ENCODE measurements at regions not wholly inside any gene's neighbourhood (a gene's known extent, or its start where the extent isn't known, plus 50 kb on each side); places are given as distances from the start of the nearest gene placed in this dataset.

GRCh38 chr10:128471151-128471550, 344.9 kb upstream of the MKI67 start:
- H3K36me3 ChIP-seq (ENCODE audit: insufficient read depth in 1 of 2, low read depth in 1 of 2), result no peaks in the 10 kb centered on the region
- DNase-seq (no peak), ATAC-seq (no peak)
- TF ChIP-seq CTCF (IDR thresholded peaks at IDR 0.05), result no peak
- WGBS, 3 donors, result 52 to 71% (median 58%) methylated on average over 12 of the region's 12 CpGs
- H3K9me3 ChIP-seq, result no peaks in the 10 kb centered on the region
- H3K4me1 ChIP-seq, result no peaks in the 10 kb centered on the region
- H3K4me3 ChIP-seq, result no peak overlapping the region
- peaks cover 0 to 20% (median 9%) of the 10 kb centered on the region in 3 donors for H3K27me3 ChIP-seq (ENCODE audit: insufficient read depth in 3 of 3, low read length in 2 of 3)
- intact Hi-C loops (cut with DNase I), result no loop called here
- no peak overlapping the region for H3K27ac ChIP-seq

GRCh38 chr10:128472196-128472595, 346.0 kb upstream of the MKI67 start:
- ATAC-seq, result no peak
- H3K4me3 ChIP-seq, result no peak overlapping the region
- H3K27me3 ChIP-seq (ENCODE audit: insufficient read depth in 3 of 3, low read length in 2 of 3), result peaks cover 0 to 20% (median 9%) of the 10 kb centered on the region in 3 donors
- no peaks in the 10 kb centered on the region for H3K36me3 ChIP-seq (ENCODE audit: insufficient read depth in 1 of 2, low read depth in 1 of 2)
- no peak for TF ChIP-seq CTCF (IDR thresholded peaks at IDR 0.05)
- intact Hi-C loops (cut with DNase I), result no loop called here
- 85 to 89% (median 85%) methylated on average over 11 of the region's 11 CpGs for WGBS, 3 donors
- no peaks in the 10 kb centered on the region for H3K9me3 ChIP-seq
- H3K4me1 ChIP-seq, result no peaks in the 10 kb centered on the region
- DNase-seq, result no peak
- H3K27ac ChIP-seq, result no peak overlapping the region

GRCh38 chr10:128473396-128473795, 347.2 kb upstream of the MKI67 start:
- DNase-seq, result no peak
- 84 to 93% (median 89%) methylated on average over 11 of the region's 11 CpGs for WGBS, 3 donors
- no peak for ATAC-seq
- H3K36me3 ChIP-seq (ENCODE audit: insufficient read depth in 1 of 2, low read depth in 1 of 2), result no peaks in the 10 kb centered on the region
- H3K4me1 ChIP-seq, result no peaks in the 10 kb centered on the region
- no peak overlapping the region for H3K4me3 ChIP-seq
- intact Hi-C loops (cut with DNase I), result no loop called here
- no peak overlapping the region for H3K27ac ChIP-seq
- no peaks in the 10 kb centered on the region for H3K9me3 ChIP-seq
- peaks cover 0 to 20% (median 9%) of the 10 kb centered on the region in 3 donors for H3K27me3 ChIP-seq (ENCODE audit: insufficient read depth in 3 of 3, low read length in 2 of 3)
- TF ChIP-seq CTCF (IDR thresholded peaks at IDR 0.05), result no peak

- Histone ChIP-seq H3K36me3 (ENCODE audit: insufficient read depth in 1 of 2, low read depth in 1 of 2) (no peaks in the 10 kb centered on the region), H3K27ac (no peak overlapping the region), H3K4me1 (no peaks in the 10 kb centered on the region), H3K27me3 (ENCODE audit: insufficient read depth in 3 of 3, low read length in 2 of 3) (peaks cover 0 to 19% (median 9%) of the 10 kb centered on the region in 3 donors), H3K9me3 (no peaks in the 10 kb centered on the region), H3K4me3 (no peak overlapping the region)
- no peak for DNase-seq
- TF ChIP-seq CTCF (IDR thresholded peaks at IDR 0.05), result no peak
- ATAC-seq, result no peak
- 83 to 95% (median 83%) methylated on average over 8 of the region's 8 CpGs for WGBS, 3 donors
- intact Hi-C loops (cut with DNase I), result no loop called here
These were observed 347.7 kb upstream of the MKI67 start for GRCh38 chr10:128473911-128474310.

GRCh38 chr10:128474571-128474970, 348.3 kb upstream of the MKI67 start:
- no peak for ATAC-seq
- no peak for TF ChIP-seq CTCF (IDR thresholded peaks at IDR 0.05)
- WGBS, 3 donors, result 80% methylated on average over 6 of the region's 6 CpGs
- Histone ChIP-seq H3K9me3 (no peaks in the 10 kb centered on the region), H3K27me3 (ENCODE audit: insufficient read depth in 3 of 3, low read length in 2 of 3) (peaks cover 0 to 12% (median 9%) of the 10 kb centered on the region in 3 donors), H3K36me3 (ENCODE audit: insufficient read depth in 1 of 2, low read depth in 1 of 2) (no peaks in the 10 kb centered on the region), H3K4me1 (no peaks in the 10 kb centered on the region), H3K27ac (no peak overlapping the region), H3K4me3 (no peak overlapping the region)
- DNase-seq, result no peak
- intact Hi-C loops (cut with DNase I), result no loop called here
